ENCODE measurements at regions not wholly inside any gene's neighbourhood (a gene's known extent, or its start where the extent isn't known, plus 50 kb on each side); places are given as distances from the start of the nearest gene placed in this dataset.

DNA sequence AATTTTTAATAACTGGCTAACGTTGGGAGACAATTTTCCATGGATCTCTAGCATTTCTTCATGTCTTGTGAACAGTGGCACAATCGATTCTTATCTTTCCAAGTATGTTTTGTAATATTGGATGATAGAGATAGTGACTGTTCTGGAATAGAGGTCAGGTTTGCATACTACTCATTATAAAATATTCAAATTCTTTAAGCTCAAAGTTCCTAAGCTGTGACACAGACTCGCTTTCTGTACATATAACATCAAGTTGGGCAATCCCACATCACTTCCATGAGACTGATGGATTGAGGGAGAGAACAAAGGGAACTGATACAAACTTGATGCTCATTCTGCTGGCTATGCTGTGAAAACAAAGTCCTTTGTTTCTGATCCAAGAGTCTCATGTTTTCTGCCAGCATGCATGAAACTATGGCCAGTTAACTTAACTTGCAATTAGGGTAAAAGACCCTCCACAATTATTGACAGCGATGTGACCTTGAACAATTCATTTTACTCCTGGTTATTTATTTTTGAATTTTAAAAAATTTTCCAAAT is 392.4 kb downstream of the TTLL7 start:
- TF ChIP-seq CTCF (IDR thresholded peaks at IDR 0.05), result no peak
- no peak for TF ChIP-seq POLR2A (IDR thresholded peaks at IDR 0.05)

Measured in right lobe of liver (tissue), 4 donors.